ENCODE measurements at regions not wholly inside any gene's neighbourhood (a gene's known extent, or its start where the extent isn't known, plus 50 kb on each side); places are given as distances from the start of the nearest gene placed in this dataset.

- TF ChIP-seq CTCF (IDR thresholded peaks at IDR 0.05) (no peak), POLR2A (IDR thresholded peaks at IDR 0.05) (no peak), EP300 (IDR thresholded peaks at IDR 0.05) (no peak), POLR2AphosphoS5 (IDR thresholded peaks at IDR 0.05) (no peak)
These were observed 144.2 kb upstream of the GEMIN8 start for GRCh38 chrX:14173873-14174272.

Data from gastroesophageal sphincter (tissue), 3 donors.